ENCODE measurements at regions not wholly inside any gene's neighbourhood (a gene's known extent, or its start where the extent isn't known, plus 50 kb on each side); places are given as distances from the start of the nearest gene placed in this dataset.
A peak's percentile ranks its signal among the peaks of the same experiment; 100 is the strongest.
"Not testable (repeated sequence)": the region's sequence is repeated elsewhere in the genome, so short reads cannot be mapped to it uniquely, and the experiment has no call there.

- Histone ChIP-seq H3K9me3 (ENCODE audit: control insufficient read depth in 2 of 2, low read length in 2 of 2) (no peaks in the 10 kb centered on the region), H3K4me1 (ENCODE audit: control insufficient read depth, insufficient read depth, low read length, poor library complexity, severe bottlenecking) (no peaks in the 10 kb centered on the region), H3K27ac (ENCODE audit: insufficient read depth, low read length, poor library complexity, severe bottlenecking) (no peak overlapping the region), H3K36me3 (ENCODE audit: control insufficient read depth, insufficient read depth, low read length) (no peaks in the 10 kb centered on the region), H3K27me3 (ENCODE audit: control insufficient read depth, insufficient read depth, low read length) (peaks cover 2% of the 10 kb centered on the region), H3K4me3 (ENCODE audit: low read depth, low read length) (no peak overlapping the region)
- no peak overlapping the region for H3K4me3 Mint-ChIP-seq
- DNase-seq, result no peak
- no peaks in the 10 kb centered on the region for H3K4me1 Mint-ChIP-seq
- H3K36me3 Mint-ChIP-seq, result no peaks in the 10 kb centered on the region
- peaks cover 6% of the 10 kb centered on the region for H3K27me3 Mint-ChIP-seq
- ATAC-seq (ENCODE audit: low read depth in 2 of 2), result no peak
- H3K27ac Mint-ChIP-seq, result no peak overlapping the region
- peaks cover 0 to 6% (median 1%) of the 10 kb centered on the region in 7 donors for H3K9me3 Mint-ChIP-seq
These were observed 132.4 kb downstream of the CHD9NB start for GRCh38 chr16:52920331-52920730.

GRCh38 chr16:52914428-52914827, 138.3 kb downstream of the CHD9NB start:
- peaks cover 6% of the 10 kb centered on the region for H3K27me3 Mint-ChIP-seq
- no peak overlapping the region for H3K4me3 ChIP-seq (ENCODE audit: low read depth, low read length)
- no peak overlapping the region for H3K4me3 Mint-ChIP-seq
- no peaks in the 10 kb centered on the region for H3K4me1 Mint-ChIP-seq
- H3K27ac ChIP-seq (ENCODE audit: insufficient read depth, low read length, poor library complexity, severe bottlenecking), result no peak overlapping the region
- H3K4me1 ChIP-seq (ENCODE audit: control insufficient read depth, insufficient read depth, low read length, poor library complexity, severe bottlenecking), result no peaks in the 10 kb centered on the region
- no peaks in the 10 kb centered on the region for H3K9me3 ChIP-seq (ENCODE audit: control insufficient read depth in 2 of 2, low read length in 2 of 2)
- no peak for DNase-seq
- H3K36me3 ChIP-seq (ENCODE audit: control insufficient read depth, insufficient read depth, low read length), result no peaks in the 10 kb centered on the region
- no peak for ATAC-seq (ENCODE audit: low read depth in 2 of 2)
- H3K36me3 Mint-ChIP-seq, result no peaks in the 10 kb centered on the region
- H3K27ac Mint-ChIP-seq, result no peak overlapping the region
- peaks cover 0 to 4% (median 0%) of the 10 kb centered on the region in 7 donors for H3K9me3 Mint-ChIP-seq
- H3K27me3 ChIP-seq (ENCODE audit: control insufficient read depth, insufficient read depth, low read length), result no peaks in the 10 kb centered on the region

- Histone ChIP-seq H3K4me3 (ENCODE audit: low read depth, low read length) (no peak overlapping the region), H3K4me1 (ENCODE audit: control insufficient read depth, insufficient read depth, low read length, poor library complexity, severe bottlenecking) (no peaks in the 10 kb centered on the region), H3K27me3 (ENCODE audit: control insufficient read depth, insufficient read depth, low read length) (no peaks in the 10 kb centered on the region), H3K27ac (ENCODE audit: insufficient read depth, low read length, poor library complexity, severe bottlenecking) (no peak overlapping the region), H3K9me3 (ENCODE audit: control insufficient read depth in 2 of 2, low read length in 2 of 2) (no peaks in the 10 kb centered on the region), H3K36me3 (ENCODE audit: control insufficient read depth, insufficient read depth, low read length) (no peaks in the 10 kb centered on the region)
- H3K36me3 Mint-ChIP-seq, result no peaks in the 10 kb centered on the region
- H3K4me3 Mint-ChIP-seq, result no peak overlapping the region
- H3K27me3 Mint-ChIP-seq, result peaks cover under 1% of the 10 kb centered on the region
- H3K27ac Mint-ChIP-seq, result no peak overlapping the region
- H3K9me3 Mint-ChIP-seq, result peaks cover 0 to 4% (median 0%) of the 10 kb centered on the region in 7 donors
- no peaks in the 10 kb centered on the region for H3K4me1 Mint-ChIP-seq
- DNase-seq (peak in 1 of 3 donors; percentile 31), ATAC-seq (ENCODE audit: low read depth in 2 of 2) (no peak)
These were observed 140.0 kb downstream of the CHD9NB start for GRCh38 chr16:52912565-52913173.

GRCh38 chr16:52908057-52908456, 144.6 kb downstream of the CHD9NB start:
- not testable (repeated sequence) for H3K4me1 ChIP-seq (ENCODE audit: control insufficient read depth, insufficient read depth, low read length, poor library complexity, severe bottlenecking); H3K36me3 Mint-ChIP-seq; DNase-seq; H3K4me1 Mint-ChIP-seq; H3K27ac Mint-ChIP-seq; H3K27me3 Mint-ChIP-seq; H3K36me3 ChIP-seq (ENCODE audit: control insufficient read depth, insufficient read depth, low read length); H3K27me3 ChIP-seq (ENCODE audit: control insufficient read depth, insufficient read depth, low read length); H3K9me3 ChIP-seq (ENCODE audit: control insufficient read depth in 2 of 2, low read length in 2 of 2); H3K4me3 Mint-ChIP-seq; H3K27ac ChIP-seq (ENCODE audit: insufficient read depth, low read length, poor library complexity, severe bottlenecking); H3K4me3 ChIP-seq (ENCODE audit: low read depth, low read length); ATAC-seq (ENCODE audit: low read depth in 2 of 2)
- H3K9me3 Mint-ChIP-seq, result peaks cover 0 to 14% (median 0%) of the 10 kb centered on the region in 7 donors

GRCh38 chr16:52906281-52906680, 146.4 kb downstream of the CHD9NB start:
- Histone ChIP-seq H3K27ac (ENCODE audit: insufficient read depth, low read length, poor library complexity, severe bottlenecking) (no peak overlapping the region), H3K9me3 (ENCODE audit: control insufficient read depth in 2 of 2, low read length in 2 of 2) (no peaks in the 10 kb centered on the region), H3K27me3 (ENCODE audit: control insufficient read depth, insufficient read depth, low read length) (no peaks in the 10 kb centered on the region), H3K4me3 (ENCODE audit: low read depth, low read length) (no peak overlapping the region), H3K4me1 (ENCODE audit: control insufficient read depth, insufficient read depth, low read length, poor library complexity, severe bottlenecking) (no peaks in the 10 kb centered on the region), H3K36me3 (ENCODE audit: control insufficient read depth, insufficient read depth, low read length) (no peaks in the 10 kb centered on the region)
- H3K27ac Mint-ChIP-seq, result no peak overlapping the region
- ATAC-seq (ENCODE audit: low read depth in 2 of 2) (no peak), DNase-seq (no peak)
- no peaks in the 10 kb centered on the region for H3K4me1 Mint-ChIP-seq
- peaks cover 6% of the 10 kb centered on the region for H3K27me3 Mint-ChIP-seq
- no peaks in the 10 kb centered on the region for H3K36me3 Mint-ChIP-seq
- H3K4me3 Mint-ChIP-seq, result no peak overlapping the region
- H3K9me3 Mint-ChIP-seq, result peaks cover 0 to 14% (median 0%) of the 10 kb centered on the region in 7 donors

- no peaks in the 10 kb centered on the region for H3K9me3 ChIP-seq (ENCODE audit: control insufficient read depth in 2 of 2, low read length in 2 of 2)
- H3K4me1 ChIP-seq (ENCODE audit: control insufficient read depth, insufficient read depth, low read length, poor library complexity, severe bottlenecking), result no peaks in the 10 kb centered on the region
- H3K27me3 ChIP-seq (ENCODE audit: control insufficient read depth, insufficient read depth, low read length), result no peaks in the 10 kb centered on the region
- Mint-ChIP-seq H3K9me3 (peaks cover 0 to 14% (median 4%) of the 10 kb centered on the region in 7 donors), H3K27ac (no peak overlapping the region), H3K4me1 (no peaks in the 10 kb centered on the region), H3K36me3 (no peaks in the 10 kb centered on the region), H3K27me3 (no peaks in the 10 kb centered on the region), H3K4me3 (no peak overlapping the region)
- H3K27ac ChIP-seq (ENCODE audit: insufficient read depth, low read length, poor library complexity, severe bottlenecking), result no peak overlapping the region
- no peaks in the 10 kb centered on the region for H3K36me3 ChIP-seq (ENCODE audit: control insufficient read depth, insufficient read depth, low read length)
- DNase-seq, result no peak
- no peak for ATAC-seq (ENCODE audit: low read depth in 2 of 2)
- H3K4me3 ChIP-seq (ENCODE audit: low read depth, low read length), result no peak overlapping the region
These were observed 156.1 kb downstream of the CHD9NB start for GRCh38 chr16:52896478-52897164.

GRCh38 chr16:52874042-52874441, 178.7 kb downstream of the CHD9NB start:
- Histone ChIP-seq H3K27ac (ENCODE audit: insufficient read depth, low read length, poor library complexity, severe bottlenecking) (no peak overlapping the region), H3K4me1 (ENCODE audit: control insufficient read depth, insufficient read depth, low read length, poor library complexity, severe bottlenecking) (no peaks in the 10 kb centered on the region), H3K4me3 (ENCODE audit: low read depth, low read length) (no peak overlapping the region), H3K36me3 (ENCODE audit: control insufficient read depth, insufficient read depth, low read length) (no peaks in the 10 kb centered on the region), H3K9me3 (ENCODE audit: control insufficient read depth in 2 of 2, low read length in 2 of 2) (no peaks in the 10 kb centered on the region), H3K27me3 (ENCODE audit: control insufficient read depth, insufficient read depth, low read length) (no peaks in the 10 kb centered on the region)
- no peaks in the 10 kb centered on the region for H3K27me3 Mint-ChIP-seq
- no peak overlapping the region for H3K27ac Mint-ChIP-seq
- H3K9me3 Mint-ChIP-seq, result peaks cover 0 to 5% (median 1%) of the 10 kb centered on the region in 7 donors
- no peak overlapping the region for H3K4me3 Mint-ChIP-seq
- no peaks in the 10 kb centered on the region for H3K4me1 Mint-ChIP-seq
- DNase-seq (no peak), ATAC-seq (ENCODE audit: low read depth in 2 of 2) (no peak)
- H3K36me3 Mint-ChIP-seq, result no peaks in the 10 kb centered on the region

GRCh38 chr16:52872731-52873130, 180.0 kb downstream of the CHD9NB start:
- H3K9me3 ChIP-seq (ENCODE audit: control insufficient read depth in 2 of 2, low read length in 2 of 2), result no peaks in the 10 kb centered on the region
- Mint-ChIP-seq H3K36me3 (no peaks in the 10 kb centered on the region), H3K27me3 (no peaks in the 10 kb centered on the region), H3K4me3 (no peak overlapping the region), H3K27ac (no peak overlapping the region), H3K9me3 (peaks cover 0 to 6% (median 1%) of the 10 kb centered on the region in 7 donors), H3K4me1 (no peaks in the 10 kb centered on the region)
- H3K36me3 ChIP-seq (ENCODE audit: control insufficient read depth, insufficient read depth, low read length), result no peaks in the 10 kb centered on the region
- no peaks in the 10 kb centered on the region for H3K27me3 ChIP-seq (ENCODE audit: control insufficient read depth, insufficient read depth, low read length)
- no peaks in the 10 kb centered on the region for H3K4me1 ChIP-seq (ENCODE audit: control insufficient read depth, insufficient read depth, low read length, poor library complexity, severe bottlenecking)
- H3K27ac ChIP-seq (ENCODE audit: insufficient read depth, low read length, poor library complexity, severe bottlenecking), result no peak overlapping the region
- ATAC-seq (ENCODE audit: low read depth in 2 of 2) (no peak), DNase-seq (no peak)
- no peak overlapping the region for H3K4me3 ChIP-seq (ENCODE audit: low read depth, low read length)

All from CD4-positive, CD25-positive, alpha-beta regulatory T cell (primary cell).